Liver (tissue), 3 donors: ENCODE measurements at regions not wholly inside any gene's neighbourhood (a gene's known extent, or its start where the extent isn't known, plus 50 kb on each side); places are given as distances from the start of the nearest gene placed in this dataset.

Experiments
- MAX ChIP-seq: IDR thresholded peaks from 2 replicates; pipeline ENCODE4 v1.6.1; 2016; ENCODE audit warnings: antibody characterized with exemption
- RAD21 ChIP-seq, 2 donors: IDR thresholded peaks; 2 replicates each; pipeline ENCODE4 v1.6.1; 2016; ENCODE audit warnings: antibody characterized with exemption in 2 of 2, mild to moderate bottlenecking in 2 of 2
- REST ChIP-seq: IDR thresholded peaks from 2 replicates; pipeline ENCODE4 v1.6.1; 2016; ENCODE audit warnings: antibody characterized with exemption, mild to moderate bottlenecking
- RXRA ChIP-seq, 2 donors: IDR thresholded peaks; 2 replicates each; pipeline ENCODE4 v1.6.1; 2017 to 2018; ENCODE audit warnings: antibody characterized with exemption in 2 of 2, mild to moderate bottlenecking in 1 of 2
- TAF1 ChIP-seq: conservative IDR thresholded peaks from 2 replicates; pipeline ENCODE4 v1.6.1; 2016; ENCODE audit warnings: antibody characterized with exemption, mild to moderate bottlenecking
- YY1 ChIP-seq: IDR thresholded peaks from 2 replicates; pipeline ENCODE4 v1.6.1; 2016; ENCODE audit warnings: antibody characterized with exemption, mild to moderate bottlenecking
- TF ChIP-seq, protein P1 (sequence below): fragments of 150-350 bp; IDR thresholded peaks from 2 replicates; pipeline ENCODE4 v1.5.1; 2017; ENCODE audit warnings: improper control_type of control experiment, low read depth, low read length; ENCODE audit not compliant: missing input control
- donor health status: healthy.
- donor health status: healthy.

- TF ChIP-seq, protein P1, sequence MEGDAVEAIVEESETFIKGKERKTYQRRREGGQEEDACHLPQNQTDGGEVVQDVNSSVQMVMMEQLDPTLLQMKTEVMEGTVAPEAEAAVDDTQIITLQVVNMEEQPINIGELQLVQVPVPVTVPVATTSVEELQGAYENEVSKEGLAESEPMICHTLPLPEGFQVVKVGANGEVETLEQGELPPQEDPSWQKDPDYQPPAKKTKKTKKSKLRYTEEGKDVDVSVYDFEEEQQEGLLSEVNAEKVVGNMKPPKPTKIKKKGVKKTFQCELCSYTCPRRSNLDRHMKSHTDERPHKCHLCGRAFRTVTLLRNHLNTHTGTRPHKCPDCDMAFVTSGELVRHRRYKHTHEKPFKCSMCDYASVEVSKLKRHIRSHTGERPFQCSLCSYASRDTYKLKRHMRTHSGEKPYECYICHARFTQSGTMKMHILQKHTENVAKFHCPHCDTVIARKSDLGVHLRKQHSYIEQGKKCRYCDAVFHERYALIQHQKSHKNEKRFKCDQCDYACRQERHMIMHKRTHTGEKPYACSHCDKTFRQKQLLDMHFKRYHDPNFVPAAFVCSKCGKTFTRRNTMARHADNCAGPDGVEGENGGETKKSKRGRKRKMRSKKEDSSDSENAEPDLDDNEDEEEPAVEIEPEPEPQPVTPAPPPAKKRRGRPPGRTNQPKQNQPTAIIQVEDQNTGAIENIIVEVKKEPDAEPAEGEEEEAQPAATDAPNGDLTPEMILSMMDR, result no peak
- TF ChIP-seq REST (no peak), RXRA (IDR thresholded peaks at IDR 0.05) (no peak), YY1 (no peak), MAX (no peak), RAD21 (IDR thresholded peaks at IDR 0.05) (no peak), TAF1 (no peak)
Observed at GRCh38 chr17:73855720-73856333, 211.6 kb upstream of the SDK2 start.
